CD4-positive, alpha-beta T cell treated with Interferon alpha-2 for 1 hour (primary cell): ENCODE measurements at regions not wholly inside any gene's neighbourhood (a gene's known extent, or its start where the extent isn't known, plus 50 kb on each side); places are given as distances from the start of the nearest gene placed in this dataset.

Source experiments
- DNase-seq, 2 donors: peaks; one replicate each; pipeline ENCODE4 v3.0.0-alpha.2; 2020 to 2022

DNA sequence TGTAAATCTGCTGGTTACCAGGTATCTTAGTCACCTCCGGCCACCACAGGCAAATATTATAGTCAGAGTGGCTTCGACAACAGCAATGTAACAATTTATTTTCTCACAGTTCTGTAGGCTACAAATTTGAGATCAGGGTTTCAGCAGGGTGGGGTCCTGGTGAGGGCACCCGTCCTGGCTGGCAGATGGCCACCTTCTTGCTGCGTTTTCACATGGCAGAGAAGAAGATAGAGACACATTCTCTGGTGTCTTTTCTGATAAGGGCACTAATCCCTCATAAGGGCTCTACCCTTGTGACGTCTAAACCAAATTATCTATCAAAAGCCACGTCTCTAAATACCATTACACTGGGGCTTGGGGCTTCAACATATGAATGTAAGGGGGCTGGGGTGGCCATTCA, 843.2 kb upstream of the FANCL start:
- DNase-seq = no peak

DNA sequence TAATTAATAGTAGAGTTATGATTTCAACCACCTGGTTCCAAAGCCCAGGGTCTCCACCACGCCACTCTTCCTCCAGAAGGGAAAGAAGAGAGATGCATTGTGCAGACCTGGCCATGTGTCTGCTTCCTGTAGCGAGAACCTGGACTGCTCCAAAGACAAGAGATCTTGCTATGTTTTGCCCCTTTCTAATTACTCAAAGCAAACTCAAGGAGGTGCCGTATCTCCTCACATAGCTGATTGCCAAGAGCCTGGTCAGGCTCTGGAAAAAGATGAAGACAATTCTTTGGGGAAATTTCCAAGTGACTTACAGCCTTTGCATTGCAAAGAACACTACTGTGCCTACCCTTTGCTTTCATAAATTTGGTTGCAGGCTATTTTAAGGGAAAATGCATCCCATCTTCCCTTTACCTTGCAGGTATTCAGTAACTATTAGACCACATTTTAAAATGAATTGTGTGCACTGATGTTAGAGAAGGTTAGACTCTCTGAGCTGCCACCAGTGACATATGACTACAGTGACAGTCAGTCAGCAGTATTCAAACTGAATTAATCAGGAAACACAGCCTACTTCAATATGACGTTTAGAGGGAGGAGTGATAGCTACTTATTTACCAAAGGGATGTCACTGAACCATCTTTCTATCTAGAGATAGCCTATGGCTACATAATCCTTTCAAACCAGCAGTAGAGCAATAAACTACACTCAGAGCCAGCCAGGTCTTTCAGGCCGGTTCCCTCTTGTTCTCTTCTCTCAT, 842.1 kb upstream of the FANCL start:
- DNase-seq = no peak

GRCh38 chr2:59082657-59083056, 841.5 kb upstream of the FANCL start:
- DNase-seq = no peak

DNA sequence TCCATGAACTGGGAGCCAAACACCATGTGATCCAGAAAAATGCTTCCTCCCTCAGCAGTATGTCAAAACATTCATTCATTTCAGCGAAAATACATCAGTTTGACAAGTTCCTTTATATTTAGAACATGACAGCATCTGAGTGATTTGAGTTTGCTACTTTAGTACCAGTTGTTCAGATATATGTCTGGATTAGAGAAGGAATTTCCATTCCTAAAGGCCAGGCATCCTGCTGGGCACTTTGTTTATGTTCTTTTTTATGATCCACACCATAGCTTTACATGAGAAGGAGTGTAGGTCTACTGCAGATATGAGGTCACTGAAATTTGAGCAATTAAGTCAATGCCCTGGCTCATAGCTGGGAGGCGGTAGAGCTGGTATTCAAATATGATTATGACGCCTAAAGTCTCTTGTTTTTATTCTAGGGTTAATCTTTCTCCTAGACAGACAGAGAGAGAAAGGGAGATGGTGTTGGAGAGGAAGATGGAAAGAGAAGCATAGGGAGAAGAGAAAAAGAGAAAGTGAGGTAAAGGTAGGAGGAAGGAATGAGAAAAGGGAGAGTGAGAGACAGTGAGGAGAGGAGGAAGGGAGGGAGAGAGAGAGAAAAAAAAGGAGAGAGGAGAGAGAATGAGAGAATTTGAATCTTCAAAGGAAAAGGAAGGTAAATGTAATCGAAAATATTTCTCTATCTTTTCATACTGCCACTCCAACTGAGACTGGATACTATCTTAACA, 839.5 kb upstream of the FANCL start:
- DNase-seq = no peak

- DNase-seq = no peak
Measured at GRCh38 chr2:59077981-59078531, 836.9 kb upstream of the FANCL start.

- no peak for DNase-seq
Measured at GRCh38 chr2:59077026-59077725, 836.1 kb upstream of the FANCL start.

- DNase-seq = no peak
Measured at GRCh38 chr2:59076079-59076619, 835.0 kb upstream of the FANCL start.

DNA sequence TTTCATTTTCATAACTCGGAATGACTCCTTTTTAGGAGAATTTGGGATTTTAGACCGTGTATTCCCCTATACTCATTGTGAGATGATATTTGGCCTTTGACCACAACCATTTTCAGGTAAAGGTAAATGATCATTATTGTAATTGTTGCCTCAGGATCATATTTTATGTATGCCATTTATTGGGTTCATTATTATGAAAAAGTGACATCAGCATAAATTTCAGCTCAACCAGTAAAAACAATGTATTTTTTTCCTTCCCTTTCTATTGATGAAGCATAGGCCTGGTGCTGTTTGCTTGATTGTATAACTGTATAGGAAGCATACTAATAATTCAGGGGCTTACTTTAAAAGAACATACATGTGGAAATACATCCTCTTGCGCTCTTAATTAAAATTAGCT, 832.9 kb upstream of the FANCL start:
- DNase-seq = no peak

DNA sequence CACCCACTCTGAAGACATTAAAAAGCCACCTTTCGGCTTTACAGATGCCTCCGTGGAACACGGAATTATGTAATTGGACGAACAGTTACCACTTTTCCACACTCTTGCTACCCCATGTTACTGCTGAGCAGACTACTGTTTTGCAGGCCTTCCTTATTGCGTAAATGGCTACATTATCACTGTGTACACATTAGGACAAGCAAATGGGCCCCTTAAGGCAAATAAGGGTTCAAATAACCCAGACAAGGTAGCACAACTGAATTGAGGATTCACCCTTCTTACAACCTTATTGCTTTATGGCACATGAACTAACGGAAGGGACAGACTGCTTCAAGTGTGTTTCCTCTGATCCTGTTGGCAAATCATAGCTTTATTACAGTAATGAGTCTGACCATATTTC, 832.2 kb upstream of the FANCL start:
- no peak for DNase-seq

DNA sequence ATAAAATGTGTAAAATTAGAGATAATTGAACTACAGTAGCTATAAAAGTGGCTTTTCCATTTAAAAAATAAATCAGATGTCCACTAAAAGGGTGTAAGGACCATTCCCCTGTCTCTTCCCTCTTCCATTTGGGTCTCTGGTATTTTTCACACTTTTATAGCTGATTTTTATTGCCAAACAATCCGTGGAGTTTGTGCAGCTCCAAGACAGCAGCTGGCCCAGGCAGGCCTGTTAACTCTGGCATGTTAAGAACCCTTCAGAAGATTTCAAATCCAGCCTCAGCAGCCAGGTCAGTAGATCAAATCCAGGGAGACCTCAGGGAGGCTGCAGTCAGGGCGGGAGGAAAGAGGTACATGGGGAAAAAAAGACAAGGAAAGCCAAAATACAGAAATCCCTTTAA, 827.1 kb upstream of the FANCL start:
- DNase-seq = no peak

GRCh38 chr2:59066787-59067399, 825.8 kb upstream of the FANCL start:
- DNase-seq = no peak

DNA sequence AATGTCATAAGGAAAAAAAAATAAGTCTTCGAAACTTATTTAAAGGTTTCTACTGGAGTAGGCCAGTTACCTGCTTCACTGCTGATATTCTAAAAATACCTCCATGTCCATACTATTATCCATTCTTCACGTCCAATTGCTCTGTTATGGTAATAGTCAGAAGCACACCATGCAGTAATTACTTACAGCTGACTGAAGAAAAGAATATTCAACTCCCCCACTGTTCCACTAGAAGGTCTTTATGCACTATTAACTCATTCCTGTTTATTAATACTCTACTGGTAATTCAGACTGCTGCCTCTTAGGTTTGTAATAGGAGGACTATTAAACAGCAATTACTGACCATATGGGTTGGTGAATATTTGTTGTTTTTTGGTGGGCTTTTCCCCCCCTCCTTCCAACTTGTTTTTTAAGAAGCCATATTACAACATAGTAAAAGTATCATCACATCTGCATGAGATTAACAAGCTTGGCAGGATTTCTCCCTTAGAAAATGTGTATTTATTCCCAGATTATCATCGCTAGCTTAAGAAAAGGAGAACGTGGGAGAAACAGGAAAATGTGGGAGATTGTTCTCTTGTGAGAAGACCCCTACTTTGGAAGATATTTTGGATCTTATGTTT, 806.4 kb upstream of the FANCL start:
- no peak for DNase-seq

DNA sequence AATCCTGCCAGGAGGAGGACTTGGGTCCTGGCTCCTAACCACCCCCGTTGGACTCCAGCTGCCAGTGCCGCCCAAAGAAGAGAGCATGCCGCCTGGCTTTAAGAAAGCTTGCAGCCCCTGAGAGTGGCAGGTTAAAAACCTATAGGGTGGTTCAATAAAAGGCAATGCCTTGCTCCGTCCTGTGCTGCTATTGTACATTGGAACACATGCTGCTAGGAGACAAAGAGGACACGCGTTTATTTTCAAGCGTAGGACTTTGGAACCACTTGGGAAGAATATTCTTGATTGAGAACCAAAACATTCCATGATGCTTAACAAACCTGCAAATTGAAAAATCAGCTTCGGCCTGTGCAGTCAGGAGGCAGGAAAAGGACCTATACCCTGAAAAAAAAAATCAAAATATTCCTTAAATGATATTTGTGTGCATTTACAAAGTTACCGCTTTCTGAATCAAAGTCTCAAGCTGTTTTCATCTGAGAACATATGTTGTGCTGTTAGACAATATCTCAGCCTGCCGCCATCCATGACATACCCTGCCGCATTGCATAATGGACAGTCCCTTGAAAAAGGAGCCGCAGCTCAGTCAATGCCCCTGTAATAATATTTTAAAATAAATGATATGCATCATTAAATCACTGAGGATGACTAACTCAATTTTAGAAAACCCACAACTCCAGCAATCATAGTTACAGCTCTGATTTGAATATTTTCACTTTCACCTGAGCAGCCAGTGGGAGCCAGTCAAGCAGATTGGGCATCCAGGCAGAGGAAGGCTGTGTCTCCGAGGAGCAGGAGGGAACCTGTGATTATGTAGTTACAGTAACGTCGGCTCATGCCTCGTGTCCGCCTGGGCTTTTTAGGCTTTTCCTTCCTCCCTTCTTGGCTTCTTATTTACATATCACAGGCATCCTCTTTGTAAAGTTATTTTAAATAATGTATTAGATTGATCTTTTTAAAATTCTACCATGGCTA, 805.6 kb upstream of the FANCL start:
- DNase-seq = no peak

DNA sequence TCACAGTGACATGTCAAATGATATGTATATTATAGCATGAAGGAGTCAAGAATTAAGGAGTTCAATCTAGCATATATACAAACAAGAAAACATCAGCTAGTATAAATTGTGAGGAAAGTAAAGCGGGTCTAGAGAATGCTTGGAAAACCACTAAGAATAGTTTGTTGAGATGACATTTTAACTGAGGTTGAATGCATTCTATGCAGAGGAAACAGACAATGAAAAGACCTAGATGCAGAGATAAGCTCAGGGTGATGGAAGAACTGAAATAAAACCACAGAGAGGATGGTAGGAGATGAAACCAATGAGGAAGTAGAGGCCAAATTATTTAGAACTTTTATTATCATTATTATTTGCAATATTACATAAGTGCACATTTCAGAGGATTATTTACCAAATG, 803.6 kb upstream of the FANCL start:
- no peak for DNase-seq

- no peak for DNase-seq
Measured at GRCh38 chr2:59041139-59041538, 800.0 kb upstream of the FANCL start.

GRCh38 chr2:59034837-59035236, 793.7 kb upstream of the FANCL start:
- no peak for DNase-seq

DNA sequence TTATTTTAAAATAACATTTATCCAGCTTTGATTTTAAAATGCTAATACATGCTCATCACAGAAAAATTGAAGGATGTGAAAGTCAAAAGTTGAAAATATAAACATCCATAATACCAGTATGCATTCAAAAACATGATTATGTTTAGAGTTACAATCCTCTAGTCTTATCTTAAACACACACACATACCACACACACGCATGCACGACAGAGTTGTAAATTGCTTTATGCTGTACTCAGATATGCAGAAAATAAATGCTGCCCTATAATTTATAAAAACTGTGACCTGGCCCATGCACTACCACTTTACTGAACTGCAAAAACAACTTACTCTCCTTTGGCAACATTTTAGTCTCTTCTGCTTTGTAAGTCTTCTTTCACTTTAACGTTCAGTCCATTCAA, 793.0 kb upstream of the FANCL start:
- DNase-seq = no peak

DNA sequence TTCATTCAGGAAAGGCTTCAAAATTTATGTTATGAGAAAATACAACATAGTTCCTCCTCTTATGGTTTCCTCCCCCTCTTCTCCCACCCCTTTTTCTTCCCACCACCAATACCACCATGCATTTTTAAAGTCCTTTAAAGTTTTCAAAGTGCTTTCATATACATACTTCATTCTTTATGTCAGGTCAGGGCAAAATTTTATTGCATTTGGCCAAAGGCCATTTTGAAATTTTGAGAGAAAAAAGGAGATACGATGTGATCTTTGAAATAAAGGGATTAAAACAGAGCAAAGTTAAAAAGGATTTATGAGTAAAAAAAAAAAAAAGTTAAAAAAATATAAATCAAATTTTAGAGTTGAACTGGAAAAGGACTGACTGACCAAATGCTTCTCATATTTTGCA, 792.5 kb upstream of the FANCL start:
- DNase-seq = no peak

GRCh38 chr2:59032499-59032898, 791.4 kb upstream of the FANCL start:
- no peak for DNase-seq

GRCh38 chr2:59029058-59029457, 787.9 kb upstream of the FANCL start:
- DNase-seq = no peak

DNA sequence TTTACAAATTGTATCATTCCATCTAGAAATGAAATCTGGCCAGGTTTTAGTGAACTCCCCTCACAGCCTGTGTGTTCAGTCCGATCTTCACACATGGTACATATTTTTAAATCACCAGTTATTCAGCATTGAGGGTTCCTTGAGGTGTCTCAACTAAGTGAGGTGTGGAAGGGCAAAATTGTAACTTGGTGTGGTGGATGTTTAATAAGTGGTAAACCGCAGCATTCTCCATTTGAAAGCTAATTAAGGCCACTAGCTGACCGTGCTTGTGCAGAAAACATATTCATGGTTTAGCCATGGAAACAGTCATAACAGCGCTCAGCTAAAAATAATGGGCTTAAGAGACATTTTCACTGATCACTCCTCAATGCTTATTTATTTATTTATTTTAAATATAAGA, 786.2 kb upstream of the FANCL start:
- DNase-seq = no peak
